CD4-positive, alpha-beta T cell (primary cell): ENCODE measurements at regions not wholly inside any gene's neighbourhood (a gene's known extent, or its start where the extent isn't known, plus 50 kb on each side); places are given as distances from the start of the nearest gene placed in this dataset.

Experiments
- ATAC-seq: fragments of 200-7000 bp; cut with Tn5 transposase; one replicate; pipeline ENCODE4 v1.10.0; 2022; ENCODE audit warnings: mild to moderate bottlenecking; ENCODE audit not compliant: poor library complexity
- CTCF ChIA-PET: fragments of 350-600 bp; sonication (Branson Sonifier 250); formaldehyde crosslinking; loops from one replicate; lab custom pipeline; 2021; ENCODE audit warnings: antibody characterized with exemption, inconsistent platforms; lab: Charles Lee
- POLR2A ChIA-PET: fragments of 350-600 bp; sonication (Branson Sonifier 250); formaldehyde crosslinking; loops from one replicate; lab custom pipeline; 2021; ENCODE audit warnings: antibody characterized with exemption, inconsistent platforms; lab: Charles Lee
- DNase-seq, 14 experiments: peaks; one replicate each; pipeline ENCODE4 v3.0.0-alpha.2; 2013 to 2020; ENCODE audit warnings: mixed read lengths in 2 of 14
- H3K27ac ChIP-seq, 2 donors: one replicate each; pipeline versions ENCODE4 v1.5.1 to v1.7.0; 2013; ENCODE audit warnings: low read length in 2 of 2, low read depth in 1 of 2, mild to moderate bottlenecking in 1 of 2
- H3K27me3 ChIP-seq, 2 experiments: 1 replicate in 1 of 2; 2 replicates in 1 of 2; pipeline versions ENCODE4 v1.6.1 to v1.7.0; 2013; ENCODE audit warnings: low read length in 2 of 2, control low read depth in 1 of 2, mild to moderate bottlenecking in 1 of 2, moderate library complexity in 1 of 2; ENCODE audit not compliant: insufficient read depth in 2 of 2, control insufficient read depth in 1 of 2
- H3K36me3 ChIP-seq: one replicate; pipeline ENCODE4 v1.6.1; 2013; ENCODE audit warnings: low read length, control low read depth; ENCODE audit not compliant: insufficient read depth
- H3K4me1 ChIP-seq: one replicate; pipeline ENCODE4 v1.6.1; 2013; ENCODE audit warnings: low read length, control low read depth; ENCODE audit not compliant: insufficient read depth
- H3K4me3 ChIP-seq: one replicate; pipeline ENCODE4 v1.5.1; 2013; ENCODE audit warnings: mild to moderate bottlenecking, low read length, moderate library complexity
- H3K9me3 ChIP-seq, 2 experiments: 1 replicate in 1 of 2; 2 replicates in 1 of 2; pipeline versions ENCODE4 v1.6.1 to v1.7.0; 2013; ENCODE audit warnings: low read length in 2 of 2, mild to moderate bottlenecking in 2 of 2, control low read depth in 1 of 2, moderate library complexity in 1 of 2; ENCODE audit not compliant: control insufficient read depth in 1 of 2, insufficient read depth in 1 of 2
- H3K27ac Mint-ChIP-seq: one replicate; pipeline ENCODE4 v1.8.0; 2020; ENCODE audit warnings: mixed read lengths
- H3K27me3 Mint-ChIP-seq: one replicate; pipeline ENCODE4 v1.8.0; 2021; ENCODE audit warnings: mixed read lengths
- H3K36me3 Mint-ChIP-seq: one replicate; pipeline ENCODE4 v1.8.0; 2021; ENCODE audit warnings: low read depth, mixed read lengths
- H3K4me1 Mint-ChIP-seq: one replicate; pipeline ENCODE4 v1.8.0; 2021; ENCODE audit warnings: low read depth, mixed read lengths
- H3K4me3 Mint-ChIP-seq: one replicate; pipeline ENCODE4 v1.8.0; 2020; ENCODE audit warnings: mild to moderate bottlenecking, mixed read lengths
- H3K9me3 Mint-ChIP-seq: one replicate; pipeline ENCODE4 v1.8.0; 2020; ENCODE audit warnings: mixed read lengths
- intact Hi-C, 2 experiments: fragments of 100-400 bp; cut with DNase I in 1 of 2; cut with micrococcal nuclease in 1 of 2; formaldehyde crosslinking; loops; one replicate each; pipeline versions ENCODE4 v1.15.1 to v1.9.0; 2023 to 2025; cut with DNase I, micrococcal nuclease
- TF ChIP-seq, protein P1 (sequence below): fragments of 200-600 bp; IDR thresholded peaks from one replicate; pipeline ENCODE4 v1.8.0; 2022; ENCODE audit warnings: antibody characterized with exemption, mild to moderate bottlenecking

DNA sequence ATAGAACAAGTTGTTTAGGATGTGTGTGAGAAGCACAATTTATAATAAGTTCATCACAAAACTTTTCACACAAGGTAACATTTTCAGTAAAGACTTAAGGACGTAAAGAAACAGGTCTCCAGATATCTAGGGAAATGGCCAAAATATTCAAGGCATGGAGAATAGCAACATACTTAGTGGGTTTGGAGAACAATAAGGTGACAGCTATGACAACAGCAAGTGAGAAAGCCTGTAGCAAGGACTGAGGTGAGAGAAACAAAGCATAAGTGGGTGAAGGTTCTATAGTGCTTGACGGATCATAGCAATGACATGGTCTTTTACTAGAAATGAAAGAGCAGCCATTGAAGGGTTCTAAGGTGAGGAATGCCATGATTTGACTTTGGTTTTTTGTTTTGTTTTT lies 1337.3 kb downstream of the PCDH18 start:
- H3K27me3 ChIP-seq: no peaks in the 10 kb centered on the region
- DNase-seq (no peak), ATAC-seq (no peak)
- Mint-ChIP-seq H3K9me3 (peaks cover 15% of the 10 kb centered on the region), H3K27me3 (no peaks in the 10 kb centered on the region), H3K4me3 (no peak overlapping the region), H3K36me3 (no peaks in the 10 kb centered on the region), H3K27ac (no peak overlapping the region), H3K4me1 (no peaks in the 10 kb centered on the region)
- H3K27ac ChIP-seq: no peak overlapping the region
- TF ChIP-seq, protein P1, sequence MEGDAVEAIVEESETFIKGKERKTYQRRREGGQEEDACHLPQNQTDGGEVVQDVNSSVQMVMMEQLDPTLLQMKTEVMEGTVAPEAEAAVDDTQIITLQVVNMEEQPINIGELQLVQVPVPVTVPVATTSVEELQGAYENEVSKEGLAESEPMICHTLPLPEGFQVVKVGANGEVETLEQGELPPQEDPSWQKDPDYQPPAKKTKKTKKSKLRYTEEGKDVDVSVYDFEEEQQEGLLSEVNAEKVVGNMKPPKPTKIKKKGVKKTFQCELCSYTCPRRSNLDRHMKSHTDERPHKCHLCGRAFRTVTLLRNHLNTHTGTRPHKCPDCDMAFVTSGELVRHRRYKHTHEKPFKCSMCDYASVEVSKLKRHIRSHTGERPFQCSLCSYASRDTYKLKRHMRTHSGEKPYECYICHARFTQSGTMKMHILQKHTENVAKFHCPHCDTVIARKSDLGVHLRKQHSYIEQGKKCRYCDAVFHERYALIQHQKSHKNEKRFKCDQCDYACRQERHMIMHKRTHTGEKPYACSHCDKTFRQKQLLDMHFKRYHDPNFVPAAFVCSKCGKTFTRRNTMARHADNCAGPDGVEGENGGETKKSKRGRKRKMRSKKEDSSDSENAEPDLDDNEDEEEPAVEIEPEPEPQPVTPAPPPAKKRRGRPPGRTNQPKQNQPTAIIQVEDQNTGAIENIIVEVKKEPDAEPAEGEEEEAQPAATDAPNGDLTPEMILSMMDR: no peak
- no peaks in the 10 kb centered on the region for H3K36me3 ChIP-seq
- no peaks in the 10 kb centered on the region for H3K4me1 ChIP-seq
- peaks cover 0 to 7% of the 10 kb centered on the region in 2 experiments for H3K9me3 ChIP-seq
- H3K4me3 ChIP-seq: no peak overlapping the region
- intact Hi-C loops: no loop called here
- CTCF ChIA-PET: no interaction called here
- POLR2A ChIA-PET: no interaction called here

DNA sequence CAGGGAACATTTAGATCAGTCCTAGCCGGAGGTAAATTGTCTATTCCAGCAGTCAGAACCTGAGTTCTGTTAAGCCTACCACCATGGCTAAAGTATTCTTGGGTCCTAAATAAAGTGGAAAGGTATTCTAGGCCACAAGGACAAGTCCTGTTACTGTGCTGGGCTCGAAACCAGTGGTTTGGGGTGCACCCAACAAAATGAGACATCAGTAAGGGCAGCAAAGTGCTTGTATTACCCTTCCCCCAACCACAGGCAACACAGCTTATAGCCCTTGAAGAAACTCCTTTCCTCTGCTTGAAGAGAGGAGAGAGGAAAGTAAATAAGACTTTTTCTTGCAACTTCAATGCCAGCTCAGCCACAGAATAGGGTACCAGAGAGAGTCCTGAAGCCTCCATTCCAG lies 1345.6 kb downstream of the PCDH18 start:
- peaks cover 17% of the 10 kb centered on the region for H3K9me3 Mint-ChIP-seq
- TF ChIP-seq, protein P1: no peak
- CTCF ChIA-PET: no interaction called here
- H3K27me3 ChIP-seq: no peaks in the 10 kb centered on the region
- H3K36me3 Mint-ChIP-seq: no peaks in the 10 kb centered on the region
- H3K27ac ChIP-seq: no peak overlapping the region
- H3K27ac Mint-ChIP-seq: no peak overlapping the region
- H3K4me3 ChIP-seq: no peak overlapping the region
- H3K4me1 ChIP-seq: no peaks in the 10 kb centered on the region
- no peaks in the 10 kb centered on the region for H3K4me1 Mint-ChIP-seq
- ATAC-seq: no peak
- no peaks in the 10 kb centered on the region for H3K27me3 Mint-ChIP-seq
- intact Hi-C loops: no loop called here
- no peaks in the 10 kb centered on the region for H3K36me3 ChIP-seq
- no peaks in the 10 kb centered on the region for H3K9me3 ChIP-seq
- H3K4me3 Mint-ChIP-seq: no peak overlapping the region
- no peak for DNase-seq
- POLR2A ChIA-PET: interaction anchor here (0.5 kb wide), 1 partner anchor 10 kb away, joined by 3 read pairs; no protein-coding TSS in a partner anchor

DNA sequence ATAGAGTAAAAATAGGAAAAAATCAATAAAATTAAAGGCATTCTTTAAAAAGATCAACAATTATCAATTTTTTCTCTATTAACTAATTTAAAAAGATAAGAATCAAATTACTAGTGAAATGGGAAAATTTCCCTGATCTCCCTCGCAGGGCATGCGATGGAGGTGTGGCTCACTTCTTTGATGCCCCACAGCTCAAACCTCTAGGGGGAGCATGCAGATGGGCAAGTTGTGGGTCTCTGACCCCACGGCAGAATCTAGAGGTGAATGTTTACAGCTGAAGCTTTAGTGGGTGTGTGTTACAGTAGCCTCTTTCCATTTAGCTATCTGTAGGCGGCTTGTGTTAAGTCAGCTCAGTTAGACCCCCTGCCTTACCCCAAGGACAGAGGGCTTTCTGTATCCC lies 1348.8 kb downstream of the PCDH18 start:
- H3K27ac Mint-ChIP-seq: no peak overlapping the region
- intact Hi-C loops: no loop called here
- no peak overlapping the region for H3K4me3 Mint-ChIP-seq
- no peaks in the 10 kb centered on the region for H3K4me1 Mint-ChIP-seq
- peaks cover 9% of the 10 kb centered on the region for H3K9me3 Mint-ChIP-seq
- Histone ChIP-seq H3K36me3 (no peaks in the 10 kb centered on the region), H3K4me3 (no peak overlapping the region), H3K9me3 (no peaks in the 10 kb centered on the region), H3K27ac (no peak overlapping the region), H3K27me3 (no peaks in the 10 kb centered on the region), H3K4me1 (no peaks in the 10 kb centered on the region)
- ChIA-PET POLR2A (no interaction called here), CTCF (no interaction called here)
- ATAC-seq: no peak
- no peaks in the 10 kb centered on the region for H3K36me3 Mint-ChIP-seq
- TF ChIP-seq, protein P1: no peak
- no peaks in the 10 kb centered on the region for H3K27me3 Mint-ChIP-seq
- DNase-seq: no peak
